ENCODE measurements at regions not wholly inside any gene's neighbourhood (a gene's known extent, or its start where the extent isn't known, plus 50 kb on each side); places are given as distances from the start of the nearest gene placed in this dataset.

DNA sequence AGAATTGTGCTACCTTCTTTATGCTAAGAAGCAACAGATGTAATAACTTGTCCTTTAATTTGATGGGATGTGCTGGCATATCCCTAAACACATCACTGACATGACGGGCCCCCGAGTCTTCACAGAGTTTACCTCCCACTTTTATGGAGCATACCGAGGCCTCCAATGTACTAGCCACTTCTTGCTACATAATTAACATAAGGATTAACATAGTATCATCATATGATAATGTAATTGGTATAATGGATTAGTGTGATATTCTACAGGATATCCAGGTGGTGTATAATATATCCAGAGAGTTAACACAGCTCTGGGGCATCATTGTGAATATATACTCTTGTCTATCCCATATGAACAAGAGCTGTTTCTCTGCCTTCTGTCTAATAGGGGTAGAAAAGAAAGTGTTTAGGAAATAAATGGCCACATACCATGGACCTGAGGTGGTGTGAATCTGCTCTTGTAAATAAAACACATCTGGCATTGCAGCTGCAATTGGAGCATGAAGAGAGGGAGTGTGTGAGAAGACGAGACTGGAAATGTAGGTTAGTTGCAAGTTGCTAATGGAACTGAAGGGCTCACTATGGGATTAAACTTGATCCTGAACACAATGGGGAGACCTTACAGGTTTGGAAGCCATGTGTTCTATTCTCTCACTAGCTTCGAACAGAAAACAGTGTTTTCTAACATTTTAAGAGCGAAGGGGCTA is 102.3 kb downstream of the IYD start:
- H3K14ac ChIP-seq (ENCODE audit: low read length) = no peak overlapping the region
- no peak overlapping the region for H3K27ac ChIP-seq (ENCODE audit: low read depth, low read length)
- peaks cover 4% of the 10 kb centered on the region in 2 experiments for H3K4me1 ChIP-seq (ENCODE audit: control insufficient read depth in 1 of 2, insufficient read depth in 2 of 2, low read length in 2 of 2)
- no peak overlapping the region for H4K12ac ChIP-seq (ENCODE audit: low read depth, low read length)
- no peak overlapping the region for H4K8ac ChIP-seq (ENCODE audit: low read depth, low read length)
- no peak overlapping the region for H3K4me2 ChIP-seq (ENCODE audit: low read length)
- no peak overlapping the region for H3K4me3 ChIP-seq (ENCODE audit: low read depth, low read length)
- H2BK120ac ChIP-seq (ENCODE audit: insufficient read depth, low read length, poor library complexity) = no peak overlapping the region
- no peak overlapping the region for H2AK5ac ChIP-seq (ENCODE audit: low read length)
- no peak overlapping the region for H3K9ac ChIP-seq (ENCODE audit: low read length)
- no peaks in the 10 kb centered on the region for H3K79me2 ChIP-seq (ENCODE audit: control insufficient read depth, insufficient read depth, low read length, poor library complexity)
- no peak overlapping the region for H2BK12ac ChIP-seq (ENCODE audit: low read length)
- H3K27me3 ChIP-seq (ENCODE audit: insufficient read depth, low read length) = no peaks in the 10 kb centered on the region
- no peaks in the 10 kb centered on the region for H3K36me3 ChIP-seq (ENCODE audit: control insufficient read depth in 1 of 2, insufficient read depth in 2 of 2, low read length in 2 of 2)
- H3K18ac ChIP-seq (ENCODE audit: low read length) = no peak overlapping the region
- WGBS (ENCODE audit: extremely low coverage, insufficient coverage, insufficient read length) = no CpG with 5 or more reads among the region's 6 CpGs
- H3K23ac ChIP-seq (ENCODE audit: low read length) = no peak overlapping the region
- H3K79me1 ChIP-seq (ENCODE audit: low read length) = no peaks in the 10 kb centered on the region
- no peaks in the 10 kb centered on the region for H3K9me3 ChIP-seq (ENCODE audit: insufficient read depth, low read depth, low read length)
- H3K4ac ChIP-seq (ENCODE audit: low read depth, low read length) = no peak overlapping the region
- no peak overlapping the region for H2AFZ ChIP-seq (ENCODE audit: insufficient read depth, low read length, poor library complexity)
- DNase-seq = no peak
- no peak overlapping the region for H2BK5ac ChIP-seq (ENCODE audit: low read depth, low read length, poor library complexity)
- H4K91ac ChIP-seq (ENCODE audit: low read depth, low read length) = no peak overlapping the region

DNA sequence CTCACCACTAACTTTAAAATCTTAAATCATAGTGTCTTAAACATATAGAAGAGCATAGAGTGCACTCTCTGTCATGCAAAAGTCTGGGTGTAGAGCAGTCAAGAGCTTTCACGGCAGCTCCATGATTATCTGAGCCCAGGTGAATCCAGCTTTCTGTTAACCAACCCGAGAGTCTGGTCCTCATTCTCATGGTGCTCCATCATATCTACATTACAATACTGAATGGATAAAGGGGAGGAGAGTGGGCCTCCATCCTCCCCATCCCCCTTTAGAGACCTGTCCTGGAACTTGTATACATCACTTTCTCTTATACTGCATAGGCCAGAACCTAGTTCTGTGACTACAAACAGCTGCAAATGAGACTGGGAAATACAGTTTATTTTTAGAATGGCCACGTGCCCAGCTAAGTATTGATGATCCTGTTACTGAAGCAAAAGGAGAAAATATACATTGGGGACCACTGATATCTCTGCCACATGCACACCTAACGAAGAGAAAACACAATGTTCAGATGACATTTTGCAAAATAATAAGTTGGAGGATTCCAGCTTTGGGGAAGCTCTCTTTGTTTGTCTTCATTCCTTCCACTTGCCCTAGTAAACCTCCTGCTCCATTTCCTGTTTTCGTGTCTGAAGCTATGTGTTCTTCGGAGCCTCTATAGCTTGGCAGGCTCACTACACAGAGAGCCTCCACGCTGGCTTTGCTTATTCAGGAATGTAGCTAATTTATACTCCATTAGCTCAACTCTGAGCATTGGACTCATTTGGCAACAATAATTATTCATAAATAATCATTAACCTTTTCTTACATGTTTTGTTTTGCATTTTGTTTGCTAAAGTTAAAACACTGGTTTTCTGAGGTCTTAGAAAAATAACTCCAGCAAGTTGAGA is 110.1 kb downstream of the IYD start:
- Histone ChIP-seq H3K4me3 (ENCODE audit: low read depth, low read length) (no peak overlapping the region), H2AFZ (ENCODE audit: insufficient read depth, low read length, poor library complexity) (no peak overlapping the region), H4K12ac (ENCODE audit: low read depth, low read length) (no peak overlapping the region), H3K4me1 (ENCODE audit: control insufficient read depth in 1 of 2, insufficient read depth in 2 of 2, low read length in 2 of 2) (no peaks in the 10 kb centered on the region), H3K23ac (ENCODE audit: low read length) (no peak overlapping the region), H2BK5ac (ENCODE audit: low read depth, low read length, poor library complexity) (no peak overlapping the region), H3K36me3 (ENCODE audit: control insufficient read depth in 1 of 2, insufficient read depth in 2 of 2, low read length in 2 of 2) (no peaks in the 10 kb centered on the region), H3K79me1 (ENCODE audit: low read length) (no peaks in the 10 kb centered on the region), H4K91ac (ENCODE audit: low read depth, low read length) (no peak overlapping the region), H3K9me3 (ENCODE audit: insufficient read depth, low read depth, low read length) (no peaks in the 10 kb centered on the region), H3K79me2 (ENCODE audit: control insufficient read depth, insufficient read depth, low read length, poor library complexity) (no peaks in the 10 kb centered on the region), H2AK5ac (ENCODE audit: low read length) (no peak overlapping the region), H3K18ac (ENCODE audit: low read length) (no peak overlapping the region), H2BK120ac (ENCODE audit: insufficient read depth, low read length, poor library complexity) (no peak overlapping the region), H3K14ac (ENCODE audit: low read length) (no peak overlapping the region), H2BK12ac (ENCODE audit: low read length) (no peak overlapping the region), H3K4ac (ENCODE audit: low read depth, low read length) (no peak overlapping the region), H4K8ac (ENCODE audit: low read depth, low read length) (no peak overlapping the region), H3K4me2 (ENCODE audit: low read length) (no peak overlapping the region), H3K9ac (ENCODE audit: low read length) (no peak overlapping the region), H3K27ac (ENCODE audit: low read depth, low read length) (no peak overlapping the region), H3K27me3 (ENCODE audit: insufficient read depth, low read length) (no peaks in the 10 kb centered on the region)
- no peak for DNase-seq
- WGBS (ENCODE audit: extremely low coverage, insufficient coverage, insufficient read length) = no CpG with 5 or more reads among the region's 7 CpGs

DNA sequence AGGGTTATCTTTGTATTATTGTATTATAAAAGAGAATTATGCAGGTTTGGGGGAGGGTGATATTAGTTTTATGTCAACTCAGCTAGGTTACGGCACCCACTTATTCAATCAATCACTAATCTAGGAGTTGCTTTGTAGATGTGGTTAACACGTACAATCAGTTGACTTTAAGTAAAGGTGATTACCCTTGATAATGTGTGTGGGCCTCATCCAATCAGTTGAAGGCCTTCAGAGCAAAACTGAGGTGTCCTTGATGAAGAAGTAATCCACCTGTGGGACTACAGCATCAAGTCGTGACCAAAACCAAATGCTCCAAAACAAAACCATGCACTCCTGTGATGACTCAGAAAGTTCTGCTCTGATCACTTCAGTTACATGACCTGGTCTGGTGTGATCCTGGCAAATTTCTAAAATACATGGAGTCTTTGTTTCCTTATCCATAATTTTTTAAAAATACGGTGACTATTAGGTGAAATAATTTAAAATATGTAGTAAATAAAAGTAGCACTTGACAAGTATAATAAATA is 114.1 kb downstream of the IYD start:
- WGBS (ENCODE audit: extremely low coverage, insufficient coverage, insufficient read length) = no CpG with 5 or more reads among the region's 4 CpGs
- peaks cover 2% of the 10 kb centered on the region for H3K79me1 ChIP-seq (ENCODE audit: low read length)

DNA sequence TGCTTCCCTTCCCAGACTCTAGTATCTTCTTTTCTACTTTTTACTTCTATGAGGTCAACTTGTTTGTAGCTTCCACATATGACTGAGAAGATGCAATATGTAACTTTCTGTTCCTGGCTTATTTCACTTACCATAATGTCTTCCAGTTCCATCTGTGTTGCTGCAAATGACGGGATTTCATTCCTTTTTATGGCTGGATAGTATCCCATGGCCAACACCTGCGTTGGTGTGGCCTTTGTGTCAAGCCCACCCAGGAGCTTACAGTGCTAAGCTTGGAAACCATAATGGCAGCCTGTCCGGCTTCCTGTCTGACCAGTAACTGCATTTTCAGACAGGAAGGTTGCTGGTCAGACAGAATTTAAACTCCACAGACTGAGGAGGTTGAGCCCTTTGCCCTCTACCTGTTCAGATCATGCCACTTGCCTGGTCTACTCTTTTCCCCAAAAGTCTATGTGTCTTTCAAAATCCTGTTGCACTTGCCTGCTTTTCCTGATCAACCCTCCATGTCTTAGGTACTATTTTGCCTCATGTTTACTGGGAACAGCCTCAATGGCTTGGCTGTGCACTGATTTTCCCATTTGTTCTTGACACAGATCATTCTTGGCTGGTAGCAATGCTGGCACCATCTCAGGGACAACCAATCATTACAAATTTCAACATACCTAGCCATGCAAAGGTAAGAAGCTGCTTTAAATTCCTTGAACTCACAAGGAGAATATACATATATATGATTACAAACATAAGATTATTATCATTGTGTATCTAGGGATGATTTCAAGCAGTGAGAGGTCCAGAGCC is 114.3 kb upstream of the PLEKHG1 start:
- Histone ChIP-seq H2BK5ac (ENCODE audit: low read depth, low read length, poor library complexity) (no peak overlapping the region), H3K23ac (ENCODE audit: low read length) (no peak overlapping the region), H2AK5ac (ENCODE audit: low read length) (peak overlapping the region; percentile 19), H3K4me2 (ENCODE audit: low read length) (no peak overlapping the region), H2BK12ac (ENCODE audit: low read length) (no peak overlapping the region), H3K4ac (ENCODE audit: low read depth, low read length) (peak overlapping the region; percentile 6), H3K18ac (ENCODE audit: low read length) (peak overlapping the region; percentile 23), H3K14ac (ENCODE audit: low read length) (no peak overlapping the region), H4K12ac (ENCODE audit: low read depth, low read length) (no peak overlapping the region), H3K9me3 (ENCODE audit: insufficient read depth, low read depth, low read length) (no peaks in the 10 kb centered on the region), H3K79me1 (ENCODE audit: low read length) (peaks cover 4% of the 10 kb centered on the region), H3K36me3 (ENCODE audit: control insufficient read depth in 1 of 2, insufficient read depth in 2 of 2, low read length in 2 of 2) (no peaks in the 10 kb centered on the region), H3K27ac (ENCODE audit: low read depth, low read length) (peak overlapping the region; percentile 35), H3K4me1 (ENCODE audit: control insufficient read depth in 1 of 2, insufficient read depth in 2 of 2, low read length in 2 of 2) (peaks cover 13 to 14% of the 10 kb centered on the region in 2 experiments), H4K8ac (ENCODE audit: low read depth, low read length) (peak overlapping the region; percentile 43), H3K9ac (ENCODE audit: low read length) (no peak overlapping the region), H3K4me3 (ENCODE audit: low read depth, low read length) (no peak overlapping the region), H3K79me2 (ENCODE audit: control insufficient read depth, insufficient read depth, low read length, poor library complexity) (no peaks in the 10 kb centered on the region), H2AFZ (ENCODE audit: insufficient read depth, low read length, poor library complexity) (no peak overlapping the region), H2BK120ac (ENCODE audit: insufficient read depth, low read length, poor library complexity) (peak overlapping the region; percentile 38), H3K27me3 (ENCODE audit: insufficient read depth, low read length) (no peaks in the 10 kb centered on the region), H4K91ac (ENCODE audit: low read depth, low read length) (peak overlapping the region; percentile 18)
- no peak for DNase-seq
- no CpG with 5 or more reads among the region's 3 CpGs for WGBS (ENCODE audit: extremely low coverage, insufficient coverage, insufficient read length)

More for the DNA sequence above, 114.1 kb downstream of the IYD start:
- H4K91ac ChIP-seq (ENCODE audit: low read depth, low read length) = no peak overlapping the region
- no peak overlapping the region for H2AK5ac ChIP-seq (ENCODE audit: low read length)
- H3K27ac ChIP-seq (ENCODE audit: low read depth, low read length) = no peak overlapping the region
- H4K8ac ChIP-seq (ENCODE audit: low read depth, low read length) = no peak overlapping the region
- no peak overlapping the region for H2BK120ac ChIP-seq (ENCODE audit: insufficient read depth, low read length, poor library complexity)
- no peak overlapping the region for H4K12ac ChIP-seq (ENCODE audit: low read depth, low read length)
- DNase-seq = no peak
- H3K4ac ChIP-seq (ENCODE audit: low read depth, low read length) = no peak overlapping the region
- no peak overlapping the region for H3K4me3 ChIP-seq (ENCODE audit: low read depth, low read length)
- H3K9ac ChIP-seq (ENCODE audit: low read length) = no peak overlapping the region
- H3K79me2 ChIP-seq (ENCODE audit: control insufficient read depth, insufficient read depth, low read length, poor library complexity) = no peaks in the 10 kb centered on the region
- H2BK12ac ChIP-seq (ENCODE audit: low read length) = no peak overlapping the region
- H3K4me1 ChIP-seq (ENCODE audit: control insufficient read depth in 1 of 2, insufficient read depth in 2 of 2, low read length in 2 of 2) = peaks cover 9 to 10% of the 10 kb centered on the region in 2 experiments
- no peak overlapping the region for H3K18ac ChIP-seq (ENCODE audit: low read length)
- no peaks in the 10 kb centered on the region for H3K27me3 ChIP-seq (ENCODE audit: insufficient read depth, low read length)
- no peak overlapping the region for H3K23ac ChIP-seq (ENCODE audit: low read length)
- H3K36me3 ChIP-seq (ENCODE audit: control insufficient read depth in 1 of 2, insufficient read depth in 2 of 2, low read length in 2 of 2) = no peaks in the 10 kb centered on the region
- H3K9me3 ChIP-seq (ENCODE audit: insufficient read depth, low read depth, low read length) = no peaks in the 10 kb centered on the region
- no peak overlapping the region for H3K14ac ChIP-seq (ENCODE audit: low read length)
- no peak overlapping the region for H2BK5ac ChIP-seq (ENCODE audit: low read depth, low read length, poor library complexity)
- H2AFZ ChIP-seq (ENCODE audit: insufficient read depth, low read length, poor library complexity) = no peak overlapping the region
- no peak overlapping the region for H3K4me2 ChIP-seq (ENCODE audit: low read length)

Data from trophoblast cell (in vitro differentiated cells and primary cell).